Stimulated activated CD4-positive, alpha-beta T cell treated with anti-CD3 and anti-CD28 coated beads, Interleukin-4, amount 100 ng/mL, for 1 hour (primary cell): ENCODE measurements at regions not wholly inside any gene's neighbourhood (a gene's known extent, or its start where the extent isn't known, plus 50 kb on each side); places are given as distances from the start of the nearest gene placed in this dataset.
"Not testable (repeated sequence)": the region's sequence is repeated elsewhere in the genome, so short reads cannot be mapped to it uniquely, and the experiment has no call there.

Experiments used
- DNase-seq: peaks from one replicate; pipeline ENCODE4 v3.0.0-alpha.2; 2020

DNA sequence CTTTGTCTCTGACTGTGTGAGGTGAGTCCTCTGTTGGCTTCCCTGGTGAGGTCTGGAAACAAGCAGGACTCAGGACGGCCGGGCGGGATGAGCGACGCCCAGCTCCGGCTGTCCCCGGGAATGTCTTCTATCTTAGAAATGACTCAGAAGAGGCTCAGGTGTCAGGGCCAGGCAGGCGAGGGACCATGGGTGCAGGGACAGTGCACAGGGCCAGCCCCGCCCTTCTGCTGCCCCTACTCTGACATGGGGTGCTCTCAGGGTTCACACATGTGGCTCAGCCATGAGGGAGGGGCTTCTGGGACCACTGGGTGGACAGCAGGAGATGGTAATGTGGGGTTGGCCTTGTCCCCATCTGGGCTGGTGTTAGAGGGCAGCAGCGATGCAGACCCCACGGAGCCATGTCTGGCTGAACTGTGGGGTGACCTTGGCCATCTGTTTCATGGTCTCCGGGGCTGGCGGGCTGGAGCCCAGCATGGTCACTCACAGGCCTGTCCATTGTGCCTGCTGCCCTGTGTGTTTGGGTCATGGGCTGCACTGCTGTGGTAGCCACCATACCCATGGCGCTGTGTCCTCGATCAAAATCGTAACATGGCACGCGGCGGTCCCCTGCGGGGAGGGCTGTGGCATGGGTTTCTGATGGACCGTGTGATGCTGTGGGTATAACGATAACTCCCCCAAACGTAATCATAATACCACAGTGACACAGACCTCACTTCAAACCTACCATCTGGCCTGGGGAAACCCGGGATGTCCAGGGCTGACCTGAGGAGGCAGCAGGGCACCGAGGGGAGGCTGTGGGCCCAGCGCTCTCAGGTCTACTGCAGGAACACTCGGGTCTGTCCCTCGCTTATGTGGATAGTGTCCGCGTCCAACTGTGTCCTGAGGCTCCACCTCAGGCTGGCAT lies 368.8 kb downstream of the TMEM121 start:
- DNase-seq, result no peak

DNA sequence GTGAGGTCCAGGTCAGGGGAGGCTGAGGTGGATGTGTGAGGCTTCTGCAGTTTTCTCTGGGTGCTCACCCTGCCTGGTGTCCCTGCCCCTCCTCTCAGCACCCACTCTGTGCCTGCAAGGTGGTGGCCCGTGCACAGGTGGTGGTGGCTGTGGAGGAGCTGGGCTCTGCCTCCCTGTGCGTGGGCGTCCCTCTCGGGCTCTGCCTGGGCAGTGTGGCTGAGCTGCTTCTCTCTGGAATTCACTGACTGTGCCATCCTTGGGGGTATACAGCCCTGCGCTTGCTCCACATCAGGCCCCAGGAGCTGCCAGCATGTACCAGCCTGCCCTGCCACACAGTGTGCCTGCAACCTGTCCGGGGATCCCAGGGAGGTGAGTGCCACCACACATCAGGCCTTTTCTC lies 369.8 kb downstream of the TMEM121 start:
- DNase-seq, result not testable (repeated sequence)

DNA sequence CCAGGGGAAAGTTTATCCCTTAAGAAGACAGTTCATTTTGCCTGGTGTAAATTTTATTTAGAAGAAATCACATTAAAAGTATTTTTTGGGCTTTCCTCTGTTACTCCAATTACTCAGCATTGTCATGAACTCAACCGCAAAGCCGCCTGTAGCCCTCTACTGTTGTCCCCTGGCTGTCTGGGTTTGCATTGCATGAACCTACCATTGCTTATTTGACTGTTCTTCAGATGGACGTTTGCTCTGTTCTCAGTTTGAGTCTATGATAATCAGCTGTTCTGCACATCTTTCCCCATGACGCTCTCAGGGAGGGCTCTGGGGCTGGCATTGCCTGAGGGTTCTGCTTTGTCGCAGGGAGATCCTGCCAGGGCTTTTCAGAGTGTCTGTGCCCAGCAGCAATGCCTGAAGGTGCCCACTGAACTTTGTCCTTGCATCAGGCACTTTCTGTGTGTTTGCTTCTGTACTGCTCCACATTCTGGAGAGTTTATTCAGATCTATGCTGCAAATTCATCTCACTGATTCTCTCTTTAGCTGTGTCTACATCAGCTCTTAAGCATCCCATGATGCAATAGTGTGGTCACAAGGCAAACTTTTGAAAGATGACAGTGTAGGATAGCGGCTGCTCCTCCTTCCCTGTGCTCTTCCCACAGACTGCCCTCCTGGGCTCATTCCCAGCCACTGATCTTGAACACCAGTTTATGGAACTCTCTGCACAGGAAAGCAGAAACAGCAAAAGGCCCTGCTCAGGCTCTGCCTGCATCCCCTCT lies 370.8 kb downstream of the TMEM121 start:
- not testable (repeated sequence) for DNase-seq

DNA sequence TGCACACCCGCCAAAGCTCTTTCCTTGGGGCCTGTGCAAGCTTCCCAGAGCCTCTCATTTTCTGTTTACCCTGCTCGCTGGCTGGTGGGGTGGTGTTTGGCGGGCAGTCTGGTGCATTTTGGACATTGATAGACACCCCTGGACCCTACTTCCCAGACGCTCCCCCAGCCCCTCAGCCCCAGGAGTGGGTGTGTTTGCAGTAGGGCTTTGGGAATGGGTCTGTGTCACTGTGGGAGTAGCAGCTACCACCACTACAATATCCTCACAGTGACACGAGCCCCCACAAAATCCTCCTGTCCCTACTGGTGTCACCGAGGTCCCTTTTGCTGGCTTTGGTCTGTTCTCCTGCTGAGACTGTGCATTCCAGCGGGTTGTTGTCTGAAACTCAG lies 371.3 kb downstream of the TMEM121 start:
- no peak for DNase-seq

DNA sequence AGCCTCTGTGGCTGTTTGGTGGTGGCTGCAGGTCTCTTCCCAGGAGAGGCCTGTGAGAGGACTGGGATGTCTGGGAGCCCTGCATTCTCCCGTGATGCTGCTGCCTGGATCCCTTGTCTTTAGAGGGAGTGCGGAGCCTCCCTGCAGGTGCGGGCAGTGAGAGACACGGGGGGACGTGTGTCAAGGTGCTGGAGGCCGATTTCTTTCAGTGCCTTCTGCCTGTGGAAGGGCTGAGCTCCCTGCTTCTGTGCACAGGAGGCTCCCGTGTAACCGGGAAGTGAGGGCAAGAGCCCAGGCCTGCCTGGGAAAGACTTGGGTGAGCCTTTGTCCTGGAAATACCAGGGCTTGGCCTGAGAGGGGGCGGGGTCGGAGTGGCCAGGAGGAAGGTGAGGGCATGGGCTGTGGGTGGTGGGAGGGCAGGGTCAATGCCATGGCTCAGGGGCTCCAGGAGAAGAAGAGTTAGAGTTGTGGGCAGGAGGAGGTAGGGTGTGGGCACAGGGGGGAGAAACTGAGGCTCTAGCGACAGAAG lies 372.2 kb downstream of the TMEM121 start:
- DNase-seq, result no peak

DNA sequence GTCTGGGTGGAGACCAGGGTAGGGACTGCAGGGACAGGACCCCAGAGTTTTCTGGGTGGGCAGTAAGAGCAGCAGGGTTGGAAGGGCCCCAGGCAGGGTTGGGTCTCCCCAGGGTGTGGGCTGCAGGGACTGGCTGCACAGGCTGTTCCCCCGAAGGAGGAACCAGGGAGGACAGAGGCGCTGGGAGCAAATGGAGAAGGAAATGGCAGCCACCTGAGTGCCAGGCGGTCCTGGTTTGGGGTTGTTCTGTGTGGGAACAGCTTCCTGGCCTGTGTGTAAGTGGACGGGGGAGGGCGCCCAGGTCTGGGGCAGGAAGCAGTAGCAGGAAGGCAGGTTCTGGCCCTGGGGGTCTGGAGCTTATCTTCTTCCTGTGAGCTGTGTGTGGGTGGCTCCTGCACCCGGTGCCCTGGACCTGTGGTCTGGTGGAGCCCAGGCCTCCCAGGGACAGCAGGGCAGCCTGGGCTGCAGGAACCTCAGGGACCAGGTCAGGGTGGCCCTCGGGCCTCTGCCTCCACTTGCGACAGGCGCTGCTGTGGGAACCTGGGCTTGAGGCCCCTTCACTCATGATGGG lies 372.8 kb downstream of the TMEM121 start:
- no peak for DNase-seq

DNA sequence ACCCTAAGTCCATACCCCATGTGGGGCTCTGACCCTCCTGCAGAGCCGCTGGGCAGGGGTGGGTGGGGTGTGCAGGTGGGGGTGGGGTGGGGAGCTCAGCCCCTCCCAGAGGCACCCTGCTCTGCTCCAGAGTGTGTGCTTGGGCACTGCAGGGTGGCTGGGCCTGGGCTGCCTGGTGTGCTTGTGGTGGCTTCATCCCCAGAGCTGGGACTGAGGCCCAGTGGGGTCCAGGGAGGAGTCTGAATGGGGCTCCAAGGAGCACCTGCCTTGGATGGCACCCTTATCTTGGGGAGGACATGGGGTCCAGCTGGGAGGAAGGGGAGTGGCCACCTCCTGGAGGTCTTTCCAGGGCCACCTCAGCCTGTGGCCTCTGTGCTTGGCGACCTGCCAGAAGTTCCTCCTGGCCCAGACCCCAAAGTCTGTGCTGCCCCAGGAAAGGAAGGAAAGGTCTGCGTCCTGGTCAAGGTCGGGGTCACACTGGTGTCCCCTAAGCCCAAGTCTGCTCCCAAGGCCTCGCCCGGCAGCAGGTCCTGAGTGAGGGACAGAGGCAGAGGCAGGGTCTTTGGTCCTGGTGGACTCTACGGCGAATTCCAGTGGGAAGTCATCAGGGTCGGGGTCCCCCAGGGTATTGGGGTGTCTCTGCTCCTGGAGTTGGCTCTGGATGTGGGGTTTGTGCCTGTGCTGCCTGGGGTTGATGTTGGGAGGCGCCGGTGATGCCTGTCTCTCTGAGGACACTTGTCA lies 373.4 kb downstream of the TMEM121 start:
- no peak for DNase-seq

DNA sequence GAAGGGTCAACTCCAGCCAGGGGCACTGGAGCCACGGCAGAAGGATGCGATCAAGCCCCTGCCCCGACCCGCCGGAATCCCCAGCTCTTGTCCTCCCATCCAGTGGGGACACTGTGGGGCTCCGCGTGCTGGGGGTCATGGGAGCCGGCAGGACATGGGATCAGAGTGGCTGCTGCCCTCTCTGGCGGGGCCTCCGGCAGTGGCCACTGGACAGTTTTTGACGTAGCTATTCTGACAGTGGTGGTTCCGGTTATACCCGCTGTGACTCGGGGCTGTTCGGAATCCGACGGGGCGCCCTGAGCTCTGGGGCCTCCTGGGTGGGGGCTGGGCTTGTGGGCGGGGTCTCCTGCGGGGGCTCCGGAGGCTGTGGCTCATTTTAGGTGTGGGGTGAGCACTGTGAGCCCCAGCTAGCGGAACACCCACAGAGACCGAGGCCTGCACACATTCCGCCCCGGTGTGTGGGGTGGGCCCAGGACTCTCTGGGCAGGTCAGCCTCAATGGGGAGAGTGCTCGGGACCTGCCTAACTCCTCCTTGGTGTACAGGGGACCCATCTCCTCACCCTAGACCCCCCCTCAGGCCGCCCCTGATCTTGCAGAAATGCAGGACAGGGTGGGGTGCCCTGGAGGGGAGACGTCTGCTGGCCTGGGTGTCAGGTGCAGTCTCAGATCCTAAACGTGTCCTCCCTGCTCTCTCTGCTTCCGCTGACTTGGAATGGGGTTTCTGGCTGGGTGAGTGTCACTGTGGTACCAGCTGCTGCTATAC lies 374.2 kb downstream of the TMEM121 start:
- no peak for DNase-seq

DNA sequence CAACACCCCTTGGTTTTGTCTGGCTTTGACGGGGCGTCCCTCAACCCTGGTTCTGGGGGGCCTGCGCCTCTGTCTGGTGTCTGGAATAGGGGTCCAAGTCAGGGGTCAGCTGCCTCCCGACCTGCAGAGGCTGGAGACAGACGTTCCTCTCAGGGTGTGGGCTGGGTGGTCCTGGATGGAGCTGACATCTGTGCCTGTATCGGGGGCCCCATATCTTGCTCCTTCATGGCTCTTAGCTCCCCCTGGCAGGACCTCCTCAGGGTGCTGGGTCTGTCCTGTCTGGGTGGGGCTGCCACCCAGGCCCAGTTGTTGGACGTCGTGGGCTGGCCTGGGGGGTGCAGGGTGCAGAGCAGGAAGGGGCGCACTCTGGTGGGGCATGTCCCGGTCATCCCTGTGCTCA lies 374.8 kb downstream of the TMEM121 start:
- no peak for DNase-seq

DNA sequence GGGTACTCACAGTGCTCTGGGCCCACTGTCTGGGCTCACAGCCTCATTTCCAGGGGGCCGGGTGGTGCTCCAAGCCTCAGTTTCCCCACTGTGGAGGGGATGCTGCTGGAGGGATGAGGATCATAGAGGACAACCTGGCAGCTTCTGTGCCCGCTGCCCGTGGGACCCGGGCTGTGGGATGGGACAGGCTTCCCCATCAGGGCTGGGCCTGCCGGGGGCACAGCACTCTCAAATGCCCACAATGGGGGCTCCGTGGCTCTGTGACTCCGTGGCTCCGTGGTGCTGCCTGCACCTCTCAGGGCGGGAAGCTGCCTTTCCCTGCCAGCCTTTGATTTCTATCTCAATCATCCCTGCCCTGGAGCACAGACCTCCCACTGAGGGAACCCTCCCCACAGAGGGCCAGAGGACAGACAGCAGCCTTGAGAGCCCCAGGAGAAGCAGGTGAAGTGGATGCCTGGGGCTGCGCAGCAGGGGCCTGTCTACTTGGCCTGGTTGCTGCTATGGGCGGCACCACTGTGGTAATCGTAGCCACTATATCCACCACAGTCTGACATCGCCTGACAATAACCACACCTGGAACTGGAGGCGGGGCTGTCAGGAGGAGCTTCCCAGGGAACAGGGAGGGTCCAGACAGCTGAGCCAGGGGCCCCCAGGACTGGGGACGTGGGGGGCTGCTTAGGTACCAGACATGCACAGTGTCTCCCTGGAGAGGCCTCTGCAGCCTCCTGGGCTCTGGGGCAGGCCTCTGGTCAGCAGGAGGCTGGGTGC lies 375.9 kb downstream of the TMEM121 start:
- DNase-seq, result no peak

DNA sequence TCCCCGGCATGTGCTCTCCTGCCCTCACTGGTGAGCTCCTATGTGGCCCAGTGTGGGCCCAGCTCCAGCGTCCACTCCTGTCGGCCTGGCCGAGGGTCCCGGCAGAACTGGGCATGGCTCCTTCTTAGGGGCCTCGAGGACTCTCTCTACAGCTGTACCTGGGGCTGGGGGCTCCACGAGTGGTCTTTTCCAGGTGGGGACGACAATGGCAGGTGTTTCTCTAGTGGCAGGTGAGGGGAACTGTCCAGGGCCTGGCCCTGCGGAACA lies 376.4 kb downstream of the TMEM121 start:
- DNase-seq, result not testable (repeated sequence)

DNA sequence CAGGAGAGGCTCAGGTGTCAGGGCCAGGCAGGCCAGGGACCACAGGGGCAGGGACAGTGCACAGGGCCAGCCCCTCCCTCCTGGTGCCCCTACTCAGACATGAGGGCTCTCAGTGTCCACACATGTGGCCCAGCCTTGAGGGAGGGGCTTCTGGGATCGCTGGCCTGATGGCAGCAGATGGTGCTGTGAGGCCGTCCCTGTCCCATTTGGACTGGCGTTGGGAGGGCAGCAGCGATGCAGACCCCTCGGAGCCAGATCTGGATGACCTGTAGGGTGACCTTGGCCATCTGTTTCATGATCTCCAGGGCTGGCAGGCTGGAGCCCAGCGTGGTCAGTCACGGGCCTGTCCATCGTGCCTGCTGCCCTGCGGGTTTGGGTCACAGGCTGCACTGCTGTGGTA lies 377.6 kb downstream of the TMEM121 start:
- DNase-seq, result no peak

DNA sequence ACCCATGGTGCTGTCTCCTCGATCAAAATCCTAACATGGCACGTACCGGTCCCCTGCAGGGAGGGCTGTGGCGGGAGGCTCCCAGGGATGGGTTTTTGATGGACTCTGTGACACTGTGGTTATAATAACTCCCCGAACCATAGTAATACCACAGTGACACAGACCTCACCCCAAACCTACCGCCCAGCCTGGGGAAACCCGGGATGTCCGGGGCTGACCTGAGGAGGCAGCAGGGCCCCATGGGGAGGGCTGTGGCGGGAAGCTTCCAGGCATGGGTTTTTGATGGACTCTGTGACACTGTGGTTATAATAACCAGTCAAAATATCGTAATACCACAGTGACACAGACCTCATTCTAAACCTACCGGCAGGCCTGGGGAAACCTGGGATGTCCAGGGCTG lies 378.0 kb downstream of the TMEM121 start:
- DNase-seq, result no peak

DNA sequence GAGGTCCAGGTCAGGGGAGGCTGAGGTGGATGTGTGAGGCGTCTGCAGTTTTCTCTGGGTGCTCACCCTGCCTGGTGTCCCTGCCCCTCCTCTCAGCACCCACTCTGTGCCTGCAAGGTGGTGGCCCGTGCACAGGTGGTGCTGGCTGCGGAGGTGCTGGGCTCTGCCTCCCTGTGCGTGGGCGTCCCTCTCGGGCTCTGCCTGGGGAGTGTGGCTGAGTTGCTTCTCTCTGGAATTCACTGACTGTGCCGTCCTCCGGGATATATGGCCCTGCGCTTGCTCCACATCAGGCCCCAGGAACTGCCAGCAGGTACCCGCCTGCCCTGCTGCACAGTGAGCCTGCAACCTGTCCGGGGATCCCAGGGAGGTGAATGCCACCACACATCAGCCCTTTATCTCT lies 379.1 kb downstream of the TMEM121 start:
- no peak for DNase-seq

DNA sequence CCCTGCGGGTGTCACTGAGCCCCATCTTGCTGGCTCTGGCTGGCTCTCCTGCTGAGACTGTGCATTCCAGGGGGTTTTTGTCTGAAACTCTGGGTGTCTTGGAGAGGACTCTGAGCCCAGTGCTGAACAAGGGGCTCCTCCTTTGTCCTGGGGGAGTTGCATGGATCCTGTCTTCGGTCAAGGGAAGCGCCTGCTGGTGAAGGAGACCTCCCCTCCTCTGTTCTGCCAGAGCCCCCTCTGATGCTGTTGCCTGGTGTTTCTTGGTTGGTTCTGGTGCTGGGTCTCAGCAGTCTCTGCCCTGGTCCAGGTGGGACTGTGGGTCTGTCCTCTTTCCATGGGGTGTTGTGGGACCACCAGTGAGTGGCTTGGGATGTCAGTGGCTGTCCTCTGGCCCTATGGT lies 380.9 kb downstream of the TMEM121 start:
- no peak for DNase-seq

DNA sequence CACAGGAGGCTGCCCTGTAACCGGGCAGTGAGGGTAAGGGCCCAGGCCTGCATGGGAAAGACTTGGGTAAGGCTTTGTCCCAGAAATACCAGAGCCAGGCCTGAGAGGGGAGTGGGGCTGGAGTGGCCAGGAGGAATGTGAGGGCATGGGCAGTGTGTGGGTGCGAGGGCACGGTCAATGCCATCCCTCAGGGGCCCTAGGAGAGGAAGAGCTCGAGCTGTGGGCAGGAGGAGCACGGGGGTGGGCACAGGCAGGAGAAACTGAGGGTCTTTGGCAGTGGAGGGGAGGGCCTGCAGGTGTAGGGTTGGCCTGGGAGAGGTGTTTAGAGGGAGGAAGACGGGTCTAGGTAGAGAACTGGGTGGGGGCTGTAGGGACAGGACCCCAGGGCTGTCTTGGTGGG lies 381.6 kb downstream of the TMEM121 start:
- DNase-seq, result no peak

DNA sequence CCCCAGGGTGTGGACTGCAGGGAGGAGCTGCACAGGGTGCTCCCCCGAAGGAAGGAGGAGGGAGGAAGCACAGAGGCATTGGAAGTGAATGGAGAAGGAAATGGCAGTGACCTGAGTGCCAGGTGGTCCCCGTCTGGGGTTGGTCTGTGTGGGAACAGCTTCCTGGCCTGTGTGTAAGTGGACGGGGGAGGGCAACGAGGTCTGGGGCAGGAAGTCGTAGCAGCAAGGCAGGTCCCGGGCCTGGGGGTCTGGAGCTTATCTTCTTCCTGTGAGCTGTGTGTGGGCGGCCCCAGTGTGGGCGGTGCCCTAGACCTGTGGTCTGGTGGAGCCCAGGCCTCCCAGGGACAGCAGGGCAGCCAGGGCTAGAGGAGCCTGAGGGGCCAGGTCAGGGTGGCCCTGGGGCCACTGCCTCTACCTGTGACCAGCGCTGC lies 382.1 kb downstream of the TMEM121 start:
- DNase-seq, result no peak

DNA sequence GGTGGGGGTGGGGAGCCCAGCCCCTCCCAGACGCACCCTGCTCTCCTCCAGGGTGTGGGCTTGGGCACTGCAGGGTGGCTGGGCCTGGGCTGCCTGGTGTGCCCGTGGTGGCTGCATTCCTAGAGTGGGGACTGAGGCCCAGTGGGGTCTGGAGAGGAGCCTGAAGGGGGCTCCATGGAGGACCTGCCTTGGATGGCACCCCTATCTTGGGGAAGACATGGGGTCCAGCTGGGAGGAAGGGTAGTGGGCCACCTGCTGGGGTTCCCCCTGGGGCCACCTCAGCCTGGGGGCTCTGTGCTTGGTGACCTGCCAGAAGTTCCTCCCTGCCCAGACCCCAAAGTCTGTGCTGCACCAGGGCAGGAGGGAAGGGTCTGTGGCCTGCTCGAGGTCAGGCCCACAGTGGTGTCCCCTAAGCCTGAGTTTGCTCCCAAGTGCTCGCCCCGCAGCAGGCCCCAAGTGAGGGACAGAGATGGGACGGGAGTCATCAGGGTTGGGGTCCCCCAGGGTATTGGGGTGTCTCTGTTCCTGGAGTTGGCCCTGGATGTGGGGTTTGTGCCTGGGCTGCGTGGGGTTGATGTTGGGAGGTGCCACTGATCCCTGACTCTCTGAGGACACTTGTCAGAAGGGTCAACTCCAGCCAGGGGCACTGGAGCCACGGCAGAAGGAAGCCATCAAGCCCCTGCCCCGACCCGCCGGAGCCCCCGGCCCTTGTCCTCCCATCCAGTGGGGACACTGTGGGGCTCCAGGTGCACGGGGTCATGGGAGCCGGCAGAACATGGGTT lies 382.9 kb downstream of the TMEM121 start:
- DNase-seq, result no peak

DNA sequence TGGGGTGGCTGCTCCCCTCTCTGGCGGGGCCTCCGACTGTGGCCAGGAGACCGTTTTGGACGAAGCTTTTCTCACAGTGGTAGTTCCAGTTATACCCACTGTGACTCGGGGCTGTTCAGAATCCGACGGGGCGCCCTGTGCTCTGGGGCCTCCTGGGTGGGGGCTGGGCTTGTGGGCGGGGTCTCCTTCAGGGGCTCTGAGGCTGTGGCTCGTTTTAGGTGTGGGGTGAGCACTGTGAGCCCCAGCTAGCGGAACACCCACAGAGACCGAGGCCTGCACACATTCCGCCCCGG lies 383.4 kb downstream of the TMEM121 start:
- not testable (repeated sequence) for DNase-seq

DNA sequence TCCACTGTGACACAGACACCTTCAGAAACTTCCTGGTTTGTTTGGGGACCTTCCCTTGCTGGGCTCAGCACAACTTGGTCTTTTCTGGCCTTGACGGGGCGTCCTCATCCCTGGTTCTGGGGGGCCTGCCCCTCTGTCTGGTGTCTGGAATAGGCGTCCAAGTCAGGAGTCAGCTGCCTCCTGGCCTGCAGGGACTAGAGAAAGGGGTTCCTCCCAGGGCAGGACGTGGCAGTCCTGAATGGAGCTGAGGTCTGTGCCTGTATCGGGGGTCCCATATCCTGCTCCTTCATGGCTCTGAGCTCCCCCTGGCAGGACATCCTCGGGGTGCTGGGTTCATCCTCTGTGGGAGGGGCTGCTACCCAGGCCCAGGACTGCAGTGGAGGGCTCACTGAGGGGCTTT lies 384.0 kb downstream of the TMEM121 start:
- no peak for DNase-seq
